Activated CD4-positive, alpha-beta T cell treated with anti-CD3 and anti-CD28 coated beads for 48 hours (primary cell): ENCODE measurements at regions not wholly inside any gene's neighbourhood (a gene's known extent, or its start where the extent isn't known, plus 50 kb on each side); places are given as distances from the start of the nearest gene placed in this dataset.
"Not testable (repeated sequence)": the region's sequence is repeated elsewhere in the genome, so short reads cannot be mapped to it uniquely, and the experiment has no call there.

Source experiments
- DNase-seq: peaks from one replicate; pipeline ENCODE4 v3.0.0-alpha.2; 2020

GRCh38 chr1:96522927-96523326 is 198.7 kb upstream of the PTBP2 start:
- no peak for DNase-seq

GRCh38 chr1:96524100-96524499 is 197.5 kb upstream of the PTBP2 start:
- no peak for DNase-seq

DNA sequence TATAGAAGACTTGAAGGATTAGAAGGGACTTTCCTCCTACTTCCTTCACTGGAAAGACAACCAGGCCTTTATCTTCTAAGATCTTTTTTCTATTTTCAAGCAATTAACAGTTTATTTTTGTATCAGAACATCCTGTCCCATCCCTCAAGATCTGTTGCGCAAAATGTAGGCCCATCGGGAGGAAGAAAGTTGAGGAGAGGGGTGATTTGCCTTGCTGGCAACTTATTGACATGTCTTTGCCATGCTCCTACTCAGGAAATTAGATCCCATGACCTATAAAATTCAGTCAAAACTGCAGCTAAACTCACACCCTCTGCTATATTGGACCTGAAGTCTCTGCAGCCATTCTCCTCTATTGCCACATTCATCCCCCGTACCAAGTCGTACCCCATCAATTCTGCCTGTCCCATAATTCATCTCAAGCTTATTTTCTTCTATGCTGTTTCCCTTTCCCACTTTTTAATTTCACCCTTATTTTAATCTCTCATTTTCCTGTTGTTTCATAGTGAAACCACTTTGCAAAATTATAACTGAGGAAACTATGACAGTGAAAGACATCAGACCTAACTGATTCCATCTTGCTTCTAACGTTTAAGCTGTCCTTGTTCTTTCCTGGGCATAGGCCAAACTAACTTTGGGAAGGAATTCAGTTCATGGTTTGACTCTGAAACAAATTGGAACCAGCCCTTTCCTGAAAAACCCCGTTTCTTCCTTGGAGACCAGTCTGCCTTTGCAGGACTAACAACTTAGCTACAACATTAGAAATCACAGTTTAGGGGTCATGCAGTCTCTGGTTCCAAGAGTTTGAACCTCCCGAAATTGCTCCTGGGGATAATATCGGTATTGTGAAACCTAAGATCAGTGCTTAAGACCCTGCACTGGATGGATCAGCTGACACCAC is 195.7 kb upstream of the PTBP2 start:
- no peak for DNase-seq

DNA sequence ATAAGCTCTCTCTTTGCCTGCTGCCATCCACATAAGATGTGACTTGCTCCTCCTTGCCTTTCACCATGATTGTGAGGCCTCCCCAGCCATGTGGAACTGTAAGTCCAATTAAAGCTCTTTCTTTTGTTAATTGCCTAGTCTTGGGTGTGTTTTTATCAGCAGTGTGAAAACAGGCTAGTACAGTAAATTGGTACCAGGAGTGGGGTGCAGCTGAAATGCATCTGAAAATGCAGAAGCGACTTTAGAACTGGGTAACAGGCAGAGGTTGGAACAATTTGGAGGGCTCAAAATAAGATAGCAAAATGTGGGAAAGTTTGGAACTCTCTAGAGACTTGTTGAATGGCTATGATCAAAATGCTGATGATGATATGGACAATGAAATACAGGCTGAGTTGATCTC is 192.9 kb upstream of the PTBP2 start:
- DNase-seq = not testable (repeated sequence)

DNA sequence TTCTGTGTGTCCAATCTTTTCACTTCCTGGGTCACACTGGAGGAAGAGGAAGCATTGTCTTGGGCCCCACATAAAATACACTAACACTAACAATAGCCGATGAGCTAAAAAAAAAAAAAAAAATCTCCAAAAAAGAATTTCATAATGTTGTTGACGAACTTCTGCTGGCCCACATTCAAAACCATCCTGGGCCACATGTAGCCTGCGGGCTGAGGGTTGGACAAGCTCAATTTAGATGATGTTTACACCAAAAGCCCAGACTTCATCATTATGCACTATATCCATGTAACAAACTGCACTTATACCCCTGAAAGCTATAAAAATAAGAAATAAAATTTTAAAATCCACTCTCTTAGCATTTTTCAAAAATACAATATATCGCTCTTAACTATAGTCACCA is 187.8 kb upstream of the PTBP2 start:
- DNase-seq = no peak

- no peak for DNase-seq
Observed at GRCh38 chr1:96536581-96536980, 185.0 kb upstream of the PTBP2 start.

GRCh38 chr1:96538111-96538641 is 183.4 kb upstream of the PTBP2 start:
- no peak for DNase-seq

DNA sequence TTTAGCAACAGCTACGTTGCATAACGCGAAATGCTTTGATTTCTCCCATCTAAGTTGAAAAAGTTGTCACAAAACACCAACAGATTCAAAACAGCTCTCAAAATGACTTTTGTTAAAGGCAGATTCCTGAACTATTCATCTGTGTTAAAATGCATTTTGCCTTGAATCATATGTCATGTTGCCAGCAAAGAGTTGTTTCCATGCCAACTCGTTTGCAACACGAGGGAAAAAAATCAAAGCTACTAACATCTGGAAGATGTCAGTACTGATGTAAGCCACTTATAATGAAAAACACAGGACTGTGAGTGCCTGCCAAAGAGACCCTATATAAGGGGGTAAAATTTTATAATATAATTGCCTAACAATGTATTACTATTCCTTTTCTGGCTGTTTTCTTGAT is 182.7 kb upstream of the PTBP2 start:
- DNase-seq = no peak

DNA sequence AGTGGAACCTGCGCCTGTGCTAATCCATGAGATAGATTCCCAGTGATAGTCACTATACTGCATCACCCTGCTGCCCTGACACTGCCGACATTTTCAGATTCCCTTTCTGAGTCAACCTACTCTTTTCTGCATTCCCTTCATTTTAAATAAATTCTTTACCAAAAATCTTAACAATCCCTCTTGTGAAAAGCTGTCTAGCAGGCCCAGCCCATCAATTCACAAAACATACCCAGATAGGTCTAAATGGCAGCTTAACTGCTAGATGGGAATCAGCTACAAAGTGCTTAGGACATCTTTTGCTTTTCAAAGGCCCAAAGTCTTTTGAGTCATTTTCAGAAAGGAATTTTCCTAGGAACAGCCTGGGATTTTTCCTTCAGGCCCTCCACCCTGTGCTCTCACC is 180.1 kb upstream of the PTBP2 start:
- DNase-seq = no peak

GRCh38 chr1:96544051-96544830 is 177.3 kb upstream of the PTBP2 start:
- DNase-seq = no peak

GRCh38 chr1:96544831-96545221 is 176.8 kb upstream of the PTBP2 start:
- DNase-seq = no peak

DNA sequence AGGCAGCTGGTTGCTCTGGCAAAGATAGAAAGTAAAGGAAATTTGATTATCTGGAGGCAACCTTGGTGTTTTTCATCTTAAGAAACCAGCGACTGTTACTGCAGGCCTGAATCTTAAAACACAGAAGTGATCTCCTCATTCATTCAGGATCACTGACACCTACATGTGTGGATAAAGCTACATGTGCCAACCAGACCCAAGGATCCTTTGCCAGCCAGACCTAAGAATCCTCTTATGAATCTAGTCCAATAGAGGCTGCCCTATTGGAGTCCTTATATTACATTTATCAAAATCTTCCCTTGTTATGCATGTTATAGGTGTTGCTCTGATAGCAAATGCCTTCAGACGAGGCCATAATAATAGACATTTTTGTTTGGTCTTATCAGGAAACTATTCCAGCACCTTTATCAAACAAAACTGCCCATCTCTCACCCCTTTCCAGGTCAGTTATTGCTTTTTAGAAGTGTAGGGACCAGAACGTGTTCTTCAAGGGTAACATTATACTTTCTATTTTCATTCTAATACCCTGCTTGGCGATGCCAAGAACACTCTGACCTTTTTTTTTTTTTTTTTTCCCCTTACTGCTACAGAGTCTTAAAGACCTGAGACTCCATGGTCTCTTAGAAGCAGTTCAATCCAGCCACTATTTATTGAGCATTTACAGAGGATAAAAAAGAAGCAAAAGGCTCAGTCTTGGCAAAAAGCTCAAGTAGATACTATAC is 175.5 kb upstream of the PTBP2 start:
- no peak for DNase-seq

- DNase-seq = no peak
Observed at GRCh38 chr1:96550061-96550460, 171.5 kb upstream of the PTBP2 start.

GRCh38 chr1:96552451-96552850 is 169.1 kb upstream of the PTBP2 start:
- no peak for DNase-seq

GRCh38 chr1:96553811-96554210 is 167.8 kb upstream of the PTBP2 start:
- no peak for DNase-seq

DNA sequence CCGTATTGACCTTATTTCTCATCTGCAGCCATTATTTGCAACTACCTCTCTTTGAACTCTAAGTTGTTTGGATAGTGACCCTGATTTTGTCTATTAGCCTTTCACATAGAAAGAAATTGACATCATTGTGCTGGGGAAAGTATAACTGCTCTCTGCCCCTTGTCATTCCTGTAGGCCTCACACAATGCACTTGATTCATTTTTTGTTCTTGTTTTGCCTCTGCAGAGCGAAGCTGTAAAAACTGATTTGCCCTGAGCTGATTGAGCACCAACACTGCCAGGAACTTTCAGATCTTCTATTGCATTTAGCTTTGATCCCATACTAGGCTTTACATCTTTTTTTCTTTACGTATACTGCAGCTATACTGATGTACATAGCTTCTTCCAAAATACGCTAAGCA is 167.2 kb upstream of the PTBP2 start:
- no peak for DNase-seq

GRCh38 chr1:96557336-96557735 is 164.2 kb upstream of the PTBP2 start:
- DNase-seq = no peak

DNA sequence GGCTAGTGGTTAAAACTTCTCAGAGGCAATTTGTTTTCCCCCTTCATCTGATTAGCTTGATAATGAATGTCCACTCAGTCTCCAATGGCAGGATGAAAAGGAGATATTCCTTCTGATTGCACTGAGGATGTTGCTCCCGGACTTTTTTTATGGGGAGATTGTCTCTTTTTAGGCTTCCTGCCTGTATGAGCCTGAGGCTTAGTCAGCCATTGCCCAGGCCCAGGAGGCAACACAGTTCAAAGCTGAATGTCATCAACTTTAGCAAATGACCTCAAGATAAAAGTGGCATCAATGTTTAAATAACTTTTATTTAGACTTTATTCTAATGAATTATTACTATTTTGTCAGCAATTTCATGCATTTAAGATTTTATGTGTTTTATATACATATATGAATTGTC is 162.9 kb upstream of the PTBP2 start:
- no peak for DNase-seq

GRCh38 chr1:96559181-96559580 is 162.4 kb upstream of the PTBP2 start:
- DNase-seq = no peak

- DNase-seq = no peak
Observed at GRCh38 chr1:96559707-96560596, 161.6 kb upstream of the PTBP2 start.

DNA sequence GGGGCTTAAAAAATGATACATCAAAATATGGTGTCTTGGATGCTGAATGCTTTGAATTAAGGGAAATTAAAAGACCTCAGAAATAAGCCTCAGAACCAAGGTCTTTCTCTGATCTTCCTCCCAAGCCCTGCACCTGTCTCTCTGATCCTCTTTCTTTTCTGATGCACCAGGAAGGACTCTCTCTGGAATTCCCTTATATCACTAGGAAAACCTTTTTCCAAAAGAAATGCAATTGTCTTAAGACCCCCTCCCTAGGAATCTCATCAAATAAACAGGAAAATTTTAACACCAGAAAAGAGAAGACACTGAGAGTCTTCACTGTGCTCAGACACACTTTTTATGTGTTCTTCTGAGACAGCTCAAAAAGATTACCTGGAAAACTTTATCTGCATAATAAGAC is 159.5 kb upstream of the PTBP2 start:
- no peak for DNase-seq

DNA sequence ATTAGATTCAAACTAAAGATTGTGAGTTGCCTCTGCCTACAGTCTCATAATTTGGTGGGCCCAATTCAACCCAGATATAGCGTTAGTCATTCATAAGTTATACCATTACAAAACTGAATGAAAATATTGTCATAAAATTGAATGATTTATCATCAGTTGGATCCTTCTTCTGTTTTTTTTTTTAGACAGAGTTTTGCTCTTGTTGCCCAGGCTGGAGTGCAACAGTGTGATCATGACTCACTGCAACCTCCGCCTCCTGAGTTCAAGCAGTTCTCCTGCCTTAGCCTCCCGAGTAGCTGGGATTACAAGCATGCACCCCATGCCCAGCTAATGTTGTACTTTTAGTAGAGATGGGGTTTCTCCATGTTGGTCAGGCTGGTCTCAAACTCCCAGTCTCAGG is 157.2 kb upstream of the PTBP2 start:
- not testable (repeated sequence) for DNase-seq
